22Rv1 (cell line): ENCODE measurements at regions not wholly inside any gene's neighbourhood (a gene's known extent, or its start where the extent isn't known, plus 50 kb on each side); places are given as distances from the start of the nearest gene placed in this dataset.

ENCODE experiments used
- CTCF ChIP-seq: fragments of 450-650 bp; IDR thresholded peaks from 2 replicates; pipeline ENCODE4 v1.5.1; 2017; ENCODE audit warnings: mild to moderate bottlenecking
- ZFX ChIP-seq: fragments of 450-650 bp; IDR thresholded peaks from 2 replicates; pipeline ENCODE4 v1.6.1; 2017; ENCODE audit warnings: antibody characterized with exemption, borderline replicate concordance

DNA sequence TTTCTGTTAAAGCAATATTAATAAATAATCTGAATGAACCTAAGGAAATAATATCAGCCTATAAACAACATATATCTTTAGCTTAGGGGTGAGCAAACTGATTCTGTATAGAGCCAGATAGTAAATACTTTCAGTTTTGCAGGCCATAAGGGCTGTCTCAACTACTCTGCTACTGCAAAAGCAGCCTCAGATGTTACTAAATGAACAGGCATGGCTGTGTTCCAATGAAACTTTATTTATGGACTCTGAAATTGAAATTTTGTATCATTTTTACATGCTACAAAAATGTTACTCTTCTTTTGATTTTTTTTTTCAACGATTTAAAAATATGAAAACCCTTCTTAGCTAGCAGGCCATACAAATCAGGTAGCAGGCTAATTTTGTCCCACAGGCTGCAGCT lies 212.8 kb upstream of the PRICKLE2 start:
- TF ChIP-seq CTCF (no peak), ZFX (no peak)
